Keratinocyte (primary cell): ENCODE measurements at regions not wholly inside any gene's neighbourhood (a gene's known extent, or its start where the extent isn't known, plus 50 kb on each side); places are given as distances from the start of the nearest gene placed in this dataset.

Experiments
- CTCF ChIP-seq, 3 experiments: IDR thresholded peaks in 1 of 3; conservative IDR thresholded peaks in 1 of 3; optimal IDR thresholded peaks in 1 of 3; 2 replicates in 2 of 3; 3 replicates in 1 of 3; pipeline versions ENCODE3 to v1.5.1; 2011; ENCODE audit warnings: low read length in 3 of 3, mild to moderate bottlenecking in 3 of 3, moderate library complexity in 2 of 3, control low read depth in 1 of 3, inconsistent platforms in 1 of 3; ENCODE audit not compliant: insufficient read depth in 2 of 3; ENCODE audit errors: extremely low read depth in 1 of 3
- EZH2 ChIP-seq: IDR thresholded peaks from one replicate; pipeline ENCODE4 v1.6.1; 2012; ENCODE audit warnings: inconsistent platforms, mild to moderate bottlenecking, low read length, moderate library complexity

- no peak for TF ChIP-seq EZH2
- no peak for TF ChIP-seq CTCF (optimal IDR thresholded peaks at IDR 0.05 in 1 of 3, IDR thresholded peaks at IDR 0.05 in 1 of 3, conservative IDR thresholded peaks at IDR 0.05 in 1 of 3; ENCODE audit: extremely low read depth in 1 of 3, insufficient read depth in 2 of 3, low read length in 3 of 3)
Measured at GRCh38 chr13:58313219-58313618, 681.7 kb downstream of the PCDH17 start.
